ENCODE measurements at regions not wholly inside any gene's neighbourhood (a gene's known extent, or its start where the extent isn't known, plus 50 kb on each side); places are given as distances from the start of the nearest gene placed in this dataset.

GRCh38 chr16:9597967-9598730 lies 506.7 kb downstream of the HAPSTR1 start:
- H3K36me3 Mint-ChIP-seq (ENCODE audit: low read depth), result no peaks in the 10 kb centered on the region
- H3K27ac Mint-ChIP-seq, result no peak overlapping the region
- H3K27me3 Mint-ChIP-seq (ENCODE audit: low read depth), result peaks cover 7% of the 10 kb centered on the region
- H3K9me3 Mint-ChIP-seq, result no peaks in the 10 kb centered on the region
- H3K4me3 Mint-ChIP-seq, result no peak overlapping the region
- TF ChIP-seq, protein P1, sequence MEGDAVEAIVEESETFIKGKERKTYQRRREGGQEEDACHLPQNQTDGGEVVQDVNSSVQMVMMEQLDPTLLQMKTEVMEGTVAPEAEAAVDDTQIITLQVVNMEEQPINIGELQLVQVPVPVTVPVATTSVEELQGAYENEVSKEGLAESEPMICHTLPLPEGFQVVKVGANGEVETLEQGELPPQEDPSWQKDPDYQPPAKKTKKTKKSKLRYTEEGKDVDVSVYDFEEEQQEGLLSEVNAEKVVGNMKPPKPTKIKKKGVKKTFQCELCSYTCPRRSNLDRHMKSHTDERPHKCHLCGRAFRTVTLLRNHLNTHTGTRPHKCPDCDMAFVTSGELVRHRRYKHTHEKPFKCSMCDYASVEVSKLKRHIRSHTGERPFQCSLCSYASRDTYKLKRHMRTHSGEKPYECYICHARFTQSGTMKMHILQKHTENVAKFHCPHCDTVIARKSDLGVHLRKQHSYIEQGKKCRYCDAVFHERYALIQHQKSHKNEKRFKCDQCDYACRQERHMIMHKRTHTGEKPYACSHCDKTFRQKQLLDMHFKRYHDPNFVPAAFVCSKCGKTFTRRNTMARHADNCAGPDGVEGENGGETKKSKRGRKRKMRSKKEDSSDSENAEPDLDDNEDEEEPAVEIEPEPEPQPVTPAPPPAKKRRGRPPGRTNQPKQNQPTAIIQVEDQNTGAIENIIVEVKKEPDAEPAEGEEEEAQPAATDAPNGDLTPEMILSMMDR (IDR thresholded peaks at IDR 0.05; ENCODE audit: unreplicated experiment in 3 of 3), result no peak
- H3K4me1 Mint-ChIP-seq, result peaks cover 5% of the 10 kb centered on the region

- H3K27me3 Mint-ChIP-seq (ENCODE audit: low read depth), result peaks cover 7% of the 10 kb centered on the region
- no peak overlapping the region for H3K27ac Mint-ChIP-seq
- no peaks in the 10 kb centered on the region for H3K9me3 Mint-ChIP-seq
- peaks cover 5% of the 10 kb centered on the region for H3K4me1 Mint-ChIP-seq
- no peak overlapping the region for H3K4me3 Mint-ChIP-seq
- TF ChIP-seq, protein P1 (IDR thresholded peaks at IDR 0.05; ENCODE audit: unreplicated experiment in 3 of 3), result no peak
- no peaks in the 10 kb centered on the region for H3K36me3 Mint-ChIP-seq (ENCODE audit: low read depth)
These were observed 507.3 kb downstream of the HAPSTR1 start for GRCh38 chr16:9598731-9599083.

- Mint-ChIP-seq H3K4me1 (peaks cover 5% of the 10 kb centered on the region), H3K27me3 (ENCODE audit: low read depth) (peaks cover 7% of the 10 kb centered on the region), H3K27ac (peak overlapping the region in 1 of 3 experiments; percentile 7), H3K36me3 (ENCODE audit: low read depth) (no peaks in the 10 kb centered on the region), H3K9me3 (no peaks in the 10 kb centered on the region), H3K4me3 (no peak overlapping the region)
- TF ChIP-seq, protein P1 (IDR thresholded peaks at IDR 0.05; ENCODE audit: unreplicated experiment in 3 of 3), result no peak
These were observed 508.1 kb downstream of the HAPSTR1 start for GRCh38 chr16:9599415-9600120.

DNA sequence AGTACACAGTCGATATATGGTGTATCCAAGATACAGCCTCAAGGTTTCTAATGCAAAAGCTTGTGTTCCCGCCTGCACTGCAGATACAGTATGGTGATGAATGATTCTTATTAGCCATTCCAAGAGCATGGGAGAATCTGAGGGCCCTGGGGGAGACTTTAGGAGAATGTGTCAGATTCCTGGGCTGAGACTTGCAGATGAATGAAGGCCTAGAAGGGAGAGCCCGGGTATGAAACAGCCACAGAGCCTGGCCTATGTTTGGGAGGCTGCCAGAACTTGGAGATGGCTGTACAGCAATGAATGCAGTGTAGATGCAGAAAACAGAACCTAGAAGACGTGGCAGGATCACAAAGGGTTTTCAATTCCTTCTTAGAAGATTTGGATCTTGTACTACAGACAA lies 510.7 kb downstream of the HAPSTR1 start:
- Mint-ChIP-seq H3K27ac (no peak overlapping the region), H3K27me3 (ENCODE audit: low read depth) (peaks cover 7% of the 10 kb centered on the region), H3K4me3 (no peak overlapping the region), H3K4me1 (peaks cover 5% of the 10 kb centered on the region), H3K9me3 (no peaks in the 10 kb centered on the region), H3K36me3 (ENCODE audit: low read depth) (no peaks in the 10 kb centered on the region)
- TF ChIP-seq, protein P1 (IDR thresholded peaks at IDR 0.05; ENCODE audit: unreplicated experiment in 3 of 3), result no peak

DNA sequence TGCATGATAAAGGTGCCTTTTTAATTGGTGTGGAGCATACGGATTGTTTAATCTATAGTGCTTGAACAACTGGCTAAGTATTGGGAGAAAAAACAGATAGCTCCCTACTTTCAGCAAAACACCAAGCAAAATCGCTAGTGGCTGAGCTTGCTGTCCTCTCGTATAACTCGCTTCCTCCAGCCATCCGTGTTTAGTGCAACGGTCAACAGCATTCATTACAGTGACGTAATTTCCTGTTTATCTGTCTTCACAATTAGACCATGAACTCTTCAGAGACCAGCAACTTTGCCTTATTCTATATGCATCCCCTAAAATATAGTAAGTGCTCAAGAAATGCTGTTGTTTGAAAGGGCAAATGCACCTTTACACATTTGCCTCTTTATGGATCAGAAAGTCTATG lies 511.9 kb downstream of the HAPSTR1 start:
- Mint-ChIP-seq H3K9me3 (no peaks in the 10 kb centered on the region), H3K27me3 (ENCODE audit: low read depth) (peaks cover 7% of the 10 kb centered on the region), H3K4me1 (peaks cover 5% of the 10 kb centered on the region), H3K36me3 (ENCODE audit: low read depth) (no peaks in the 10 kb centered on the region), H3K4me3 (no peak overlapping the region), H3K27ac (no peak overlapping the region)
- TF ChIP-seq, protein P1 (IDR thresholded peaks at IDR 0.05; ENCODE audit: unreplicated experiment in 3 of 3), result no peak
